ENCODE measurements at regions not wholly inside any gene's neighbourhood (a gene's known extent, or its start where the extent isn't known, plus 50 kb on each side); places are given as distances from the start of the nearest gene placed in this dataset.

- TF ChIP-seq POLR2A (IDR thresholded peaks at IDR 0.05) (no peak), EP300 (IDR thresholded peaks at IDR 0.05) (no peak)
- TF ChIP-seq, protein P1, sequence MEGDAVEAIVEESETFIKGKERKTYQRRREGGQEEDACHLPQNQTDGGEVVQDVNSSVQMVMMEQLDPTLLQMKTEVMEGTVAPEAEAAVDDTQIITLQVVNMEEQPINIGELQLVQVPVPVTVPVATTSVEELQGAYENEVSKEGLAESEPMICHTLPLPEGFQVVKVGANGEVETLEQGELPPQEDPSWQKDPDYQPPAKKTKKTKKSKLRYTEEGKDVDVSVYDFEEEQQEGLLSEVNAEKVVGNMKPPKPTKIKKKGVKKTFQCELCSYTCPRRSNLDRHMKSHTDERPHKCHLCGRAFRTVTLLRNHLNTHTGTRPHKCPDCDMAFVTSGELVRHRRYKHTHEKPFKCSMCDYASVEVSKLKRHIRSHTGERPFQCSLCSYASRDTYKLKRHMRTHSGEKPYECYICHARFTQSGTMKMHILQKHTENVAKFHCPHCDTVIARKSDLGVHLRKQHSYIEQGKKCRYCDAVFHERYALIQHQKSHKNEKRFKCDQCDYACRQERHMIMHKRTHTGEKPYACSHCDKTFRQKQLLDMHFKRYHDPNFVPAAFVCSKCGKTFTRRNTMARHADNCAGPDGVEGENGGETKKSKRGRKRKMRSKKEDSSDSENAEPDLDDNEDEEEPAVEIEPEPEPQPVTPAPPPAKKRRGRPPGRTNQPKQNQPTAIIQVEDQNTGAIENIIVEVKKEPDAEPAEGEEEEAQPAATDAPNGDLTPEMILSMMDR (IDR thresholded peaks at IDR 0.05), result no peak
- no peak for DNase-seq (ENCODE audit: low spot score in 2 of 2)
- no peaks in the 10 kb centered on the region for H3K36me3 ChIP-seq
- H3K4me3 ChIP-seq, result no peak overlapping the region
- H3K9me3 ChIP-seq, result no peaks in the 10 kb centered on the region
- no peaks in the 10 kb centered on the region for H3K27me3 ChIP-seq
- H3K4me1 ChIP-seq, result no peaks in the 10 kb centered on the region
- 40 to 41% methylated on average over 7 of the region's 7 CpGs for WGBS, 2 donors
- no peak overlapping the region for H3K27ac ChIP-seq
Measured at GRCh38 chr13:64684685-64685431, 2545.3 kb downstream of the PCDH9 start.

DNA sequence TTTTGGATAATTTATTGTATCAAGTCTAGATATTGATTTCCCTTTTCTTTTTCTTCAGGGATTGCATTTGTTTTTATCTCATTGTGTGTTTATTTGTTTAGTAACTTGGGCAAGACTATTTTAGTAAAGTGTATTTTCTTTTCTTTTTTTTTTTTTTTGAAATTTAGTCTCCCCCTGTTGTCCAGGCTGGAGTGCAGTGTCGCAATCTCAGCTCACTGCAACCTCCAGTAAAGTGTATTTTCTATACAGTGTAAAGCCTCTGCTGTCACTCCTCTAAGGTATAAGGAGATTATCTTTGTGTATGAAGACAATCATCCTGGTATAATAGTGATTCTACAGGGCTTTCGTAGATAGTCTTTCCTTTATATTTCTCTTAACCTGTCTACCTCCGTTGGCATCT, 2546.0 kb downstream of the PCDH9 start:
- WGBS, 2 donors, result 64 to 66% methylated on average over 3 of the region's 3 CpGs
- H3K27me3 ChIP-seq, result no peaks in the 10 kb centered on the region
- no peaks in the 10 kb centered on the region for H3K9me3 ChIP-seq
- no peak for DNase-seq (ENCODE audit: low spot score in 2 of 2)
- H3K27ac ChIP-seq, result no peak overlapping the region
- no peaks in the 10 kb centered on the region for H3K4me1 ChIP-seq
- no peak overlapping the region for H3K4me3 ChIP-seq
- no peaks in the 10 kb centered on the region for H3K36me3 ChIP-seq
- TF ChIP-seq, protein P1 (IDR thresholded peaks at IDR 0.05), result no peak
- TF ChIP-seq POLR2A (IDR thresholded peaks at IDR 0.05) (no peak), EP300 (IDR thresholded peaks at IDR 0.05) (no peak)

GRCh38 chr13:64680739-64681138, 2549.4 kb downstream of the PCDH9 start:
- 81 to 86% methylated on average over 1 of the region's 1 CpG for WGBS, 2 donors
- H3K27me3 ChIP-seq, result no peaks in the 10 kb centered on the region
- H3K36me3 ChIP-seq, result no peaks in the 10 kb centered on the region
- DNase-seq (ENCODE audit: low spot score in 2 of 2), result no peak
- H3K4me3 ChIP-seq, result no peak overlapping the region
- H3K9me3 ChIP-seq, result no peaks in the 10 kb centered on the region
- H3K27ac ChIP-seq, result no peak overlapping the region
- H3K4me1 ChIP-seq, result no peaks in the 10 kb centered on the region
- TF ChIP-seq EP300 (IDR thresholded peaks at IDR 0.05), result no peak
- no peak for TF ChIP-seq POLR2A (IDR thresholded peaks at IDR 0.05)
- TF ChIP-seq, protein P1 (IDR thresholded peaks at IDR 0.05), result no peak

DNA sequence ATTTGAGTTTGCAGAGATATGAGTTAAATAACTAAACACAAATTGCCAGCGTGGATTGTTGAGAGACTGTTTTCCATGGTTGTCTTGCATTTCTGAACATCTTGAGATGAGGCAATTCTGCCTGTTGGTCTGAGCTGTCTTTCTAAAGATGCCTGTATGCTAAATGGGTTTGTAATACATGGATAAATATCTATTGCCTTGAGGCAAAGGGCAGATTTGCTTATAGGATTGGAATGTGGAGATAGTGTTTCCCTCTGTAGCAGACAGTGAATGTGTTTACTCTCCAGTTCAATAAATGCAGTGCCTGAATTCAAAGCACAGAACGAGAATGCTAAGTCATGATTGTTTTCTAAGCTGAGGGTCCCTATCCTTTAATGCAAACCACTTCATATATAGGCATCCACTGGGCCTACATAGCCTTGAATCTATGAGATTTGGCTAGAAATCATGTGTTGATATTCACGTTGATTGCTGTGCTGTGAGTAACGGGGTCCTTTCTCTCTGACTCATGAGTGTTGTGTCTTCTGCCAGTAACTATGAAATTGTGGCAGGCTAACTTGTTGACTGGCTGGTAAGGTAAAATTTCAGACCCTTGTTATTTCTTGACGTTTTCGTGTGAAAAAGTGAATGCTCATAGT, 2554.8 kb downstream of the PCDH9 start:
- TF ChIP-seq EP300 (IDR thresholded peaks at IDR 0.05) (no peak), POLR2A (IDR thresholded peaks at IDR 0.05) (no peak)
- TF ChIP-seq, protein P1 (IDR thresholded peaks at IDR 0.05), result no peak
- no peak overlapping the region for H3K4me3 ChIP-seq
- H3K27me3 ChIP-seq, result no peaks in the 10 kb centered on the region
- H3K27ac ChIP-seq, result no peak overlapping the region
- no peak for DNase-seq (ENCODE audit: low spot score in 2 of 2)
- H3K36me3 ChIP-seq, result no peaks in the 10 kb centered on the region
- 52 to 54% methylated on average over 6 of the region's 6 CpGs for WGBS, 2 donors
- no peaks in the 10 kb centered on the region for H3K4me1 ChIP-seq
- H3K9me3 ChIP-seq, result no peaks in the 10 kb centered on the region

GRCh38 chr13:64674126-64674525, 2556.0 kb downstream of the PCDH9 start:
- no peak for DNase-seq (ENCODE audit: low spot score in 2 of 2)
- H3K4me3 ChIP-seq, result no peak overlapping the region
- no peaks in the 10 kb centered on the region for H3K9me3 ChIP-seq
- no peaks in the 10 kb centered on the region for H3K27me3 ChIP-seq
- H3K36me3 ChIP-seq, result no peaks in the 10 kb centered on the region
- no peak overlapping the region for H3K27ac ChIP-seq
- H3K4me1 ChIP-seq, result no peaks in the 10 kb centered on the region
- TF ChIP-seq POLR2A (IDR thresholded peaks at IDR 0.05) (no peak), EP300 (IDR thresholded peaks at IDR 0.05) (no peak)
- TF ChIP-seq, protein P1 (IDR thresholded peaks at IDR 0.05), result no peak
- 62 to 77% methylated on average over 2 of the region's 2 CpGs for WGBS, 2 donors
